Dedifferentiated amniotic fluid mesenchymal stem cell (primary cell): ENCODE measurements at regions not wholly inside any gene's neighbourhood (a gene's known extent, or its start where the extent isn't known, plus 50 kb on each side); places are given as distances from the start of the nearest gene placed in this dataset.
"Not testable (repeated sequence)": the region's sequence is repeated elsewhere in the genome, so short reads cannot be mapped to it uniquely, and the experiment has no call there.

Source experiments
- DNase-seq: peaks from one replicate; pipeline ENCODE4 v3.0.0-alpha.2; 2016; ENCODE audit errors: extremely low spot score

DNA sequence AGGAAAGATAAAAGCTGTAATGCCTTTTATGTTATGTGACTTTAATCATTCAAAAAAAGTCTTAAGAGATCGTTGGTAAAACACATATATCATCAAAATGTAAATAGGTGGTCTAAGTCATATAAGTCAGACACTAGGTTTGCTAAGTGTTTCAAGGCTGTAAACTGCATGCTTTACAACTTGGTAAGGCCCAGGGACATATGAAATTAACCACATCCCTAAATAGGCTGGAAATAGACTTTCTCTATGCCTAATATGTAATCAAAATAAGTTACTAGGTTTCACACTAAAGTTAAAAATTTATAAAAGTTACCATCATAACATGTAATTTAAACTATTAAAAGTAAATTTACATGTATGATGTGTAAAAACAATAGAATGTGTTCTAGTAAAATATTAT is 946.3 kb upstream of the LRATD1 start:
- no peak for DNase-seq

DNA sequence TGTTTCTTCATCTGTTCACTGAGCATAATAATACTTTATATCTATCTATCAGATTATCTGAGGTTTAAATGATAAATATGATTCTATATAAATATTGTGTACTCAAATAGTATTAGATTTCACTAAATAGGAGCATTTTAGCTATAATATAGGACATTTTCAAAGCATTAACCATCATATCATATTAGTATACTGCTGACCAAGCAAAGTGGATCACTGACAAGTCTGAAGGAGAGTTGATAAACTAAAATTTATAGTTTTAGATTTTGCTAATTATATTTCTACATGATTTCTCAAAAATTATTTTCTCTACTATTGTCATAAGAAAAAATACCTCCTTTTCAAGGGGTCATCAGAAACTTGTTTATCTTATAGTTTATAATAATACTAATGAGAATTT is 937.8 kb upstream of the LRATD1 start:
- no peak for DNase-seq

GRCh38 chr2:13696601-13697000 is 935.9 kb upstream of the LRATD1 start:
- no peak for DNase-seq

- DNase-seq = no peak
These were observed 933.7 kb upstream of the LRATD1 start for GRCh38 chr2:13698847-13699246.

GRCh38 chr2:13699939-13700338 is 932.6 kb upstream of the LRATD1 start:
- DNase-seq = not testable (repeated sequence)

GRCh38 chr2:13711154-13711553 is 921.4 kb upstream of the LRATD1 start:
- DNase-seq = no peak

DNA sequence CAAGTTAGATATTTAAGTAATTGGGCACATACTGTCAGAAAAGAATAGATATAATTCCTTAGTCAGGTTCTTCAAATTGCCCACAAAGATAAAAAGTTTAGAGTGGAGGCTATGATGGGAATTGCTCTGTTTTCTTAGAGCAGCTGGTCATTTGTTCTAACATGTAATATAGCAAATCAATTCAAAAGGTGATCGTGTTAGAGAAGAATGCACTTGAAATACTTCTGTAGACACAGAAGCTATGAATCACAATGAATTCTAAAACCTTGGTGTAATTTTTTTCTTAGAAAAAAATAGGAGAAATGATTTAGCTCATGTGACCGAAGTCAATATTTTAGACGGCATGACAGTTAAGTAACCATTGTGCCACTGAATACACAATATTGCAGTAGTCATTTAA is 918.1 kb upstream of the LRATD1 start:
- no peak for DNase-seq

- DNase-seq = no peak
These were observed 906.6 kb upstream of the LRATD1 start for GRCh38 chr2:13725945-13726344.

DNA sequence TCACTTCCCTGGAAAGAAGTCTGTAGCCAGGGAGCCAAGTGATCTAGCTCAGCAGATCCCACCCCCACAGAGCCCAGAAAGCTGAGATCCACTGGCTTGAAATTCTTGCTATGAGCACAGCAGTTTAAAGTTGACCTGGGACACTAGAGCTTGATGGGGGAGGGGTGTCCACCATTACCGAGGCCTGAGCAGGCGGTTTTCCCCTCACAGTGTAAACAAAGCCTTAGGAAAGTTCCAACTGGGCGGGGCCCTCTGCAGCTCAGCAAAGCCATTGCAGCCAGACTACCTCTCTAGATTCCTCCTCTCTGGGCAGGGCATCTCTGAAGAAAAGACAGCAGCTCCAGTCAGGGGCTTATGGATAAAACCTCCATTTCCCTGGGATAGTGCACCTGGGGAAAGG is 887.2 kb upstream of the LRATD1 start:
- DNase-seq = no peak

GRCh38 chr2:13751955-13752354 is 880.6 kb upstream of the LRATD1 start:
- no peak for DNase-seq

- no peak for DNase-seq
These were observed 874.1 kb upstream of the LRATD1 start for GRCh38 chr2:13758412-13758811.

DNA sequence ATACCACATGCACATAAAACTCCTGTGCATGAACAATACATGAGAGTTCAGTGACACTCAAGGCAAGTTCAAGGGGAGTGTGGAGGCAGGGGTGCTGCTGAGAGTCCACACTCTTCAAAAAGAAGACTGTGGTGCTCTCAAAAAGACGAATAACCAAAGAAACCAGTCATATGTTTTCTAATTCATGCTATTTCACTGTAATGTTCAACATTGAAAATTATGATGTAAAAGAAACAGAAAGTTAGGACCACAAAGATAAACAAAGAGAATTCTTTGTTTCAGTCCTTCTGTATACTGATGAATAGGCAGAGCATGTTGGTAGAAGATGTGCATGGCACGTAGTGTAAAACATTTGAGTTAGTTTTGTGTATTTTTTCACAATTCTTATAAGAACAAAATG is 864.2 kb upstream of the LRATD1 start:
- DNase-seq = no peak

DNA sequence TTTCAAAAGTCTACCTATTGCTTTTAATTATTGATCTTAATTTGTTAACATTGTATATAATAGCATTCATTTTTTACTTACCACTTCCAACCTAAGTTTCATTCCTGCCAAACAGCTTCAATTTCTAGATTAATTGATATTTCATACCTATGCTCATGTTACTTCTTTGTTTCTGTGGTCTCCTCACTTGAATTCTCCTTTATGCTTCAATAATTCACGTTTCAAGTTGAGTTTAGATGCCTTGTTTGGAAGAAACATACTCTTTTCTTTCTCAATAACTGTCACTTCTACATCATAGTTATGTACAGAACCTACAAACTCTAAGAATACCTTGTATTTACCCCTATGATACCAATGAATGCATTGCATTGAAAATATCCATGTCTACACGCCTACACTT is 862.2 kb upstream of the LRATD1 start:
- no peak for DNase-seq

- no peak for DNase-seq
These were observed 852.5 kb upstream of the LRATD1 start for GRCh38 chr2:13779996-13780395.

GRCh38 chr2:13791019-13791547 is 841.4 kb upstream of the LRATD1 start:
- no peak for DNase-seq

GRCh38 chr2:13806539-13806938 is 826.0 kb upstream of the LRATD1 start:
- DNase-seq = no peak

DNA sequence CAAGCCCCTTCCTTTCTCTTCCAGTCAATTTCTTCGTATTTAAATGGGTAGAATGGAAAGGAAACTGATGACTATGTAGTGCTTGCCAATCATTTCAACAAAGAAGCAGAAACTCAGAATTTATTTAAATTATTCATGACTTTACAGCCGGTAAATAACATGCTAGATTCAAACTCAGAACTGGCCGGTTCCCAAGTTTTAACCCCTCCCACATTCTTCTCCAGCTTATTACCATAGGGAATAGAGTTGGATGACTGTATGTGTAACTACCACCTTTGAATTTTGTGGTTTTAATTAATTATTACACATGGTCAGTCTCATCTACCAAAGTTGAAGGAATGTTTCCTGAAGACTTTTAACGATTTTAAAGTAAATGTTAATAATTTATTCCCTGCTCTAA is 819.3 kb upstream of the LRATD1 start:
- no peak for DNase-seq

DNA sequence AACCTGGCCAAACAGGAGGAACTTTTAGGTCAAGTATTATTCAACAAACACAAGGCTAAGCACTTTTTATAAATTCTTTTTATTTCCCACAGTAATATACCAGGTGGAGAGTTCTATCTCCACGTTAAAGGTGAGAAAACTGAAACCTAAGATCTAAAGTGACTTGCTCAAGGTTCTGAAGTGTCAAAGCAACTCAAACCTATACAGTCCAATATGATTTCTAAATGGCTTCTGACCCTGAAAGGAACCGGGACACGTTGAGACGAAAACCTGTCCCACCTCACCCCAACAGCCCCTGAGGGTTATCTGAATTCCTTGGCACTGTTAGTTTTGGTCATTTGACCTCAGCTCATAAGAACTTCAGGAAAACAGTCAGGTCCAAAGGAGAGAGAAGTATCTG is 814.5 kb upstream of the LRATD1 start:
- no peak for DNase-seq

- DNase-seq = no peak
These were observed 812.6 kb upstream of the LRATD1 start for GRCh38 chr2:13819896-13820295.

- DNase-seq = peak; percentile 50
These were observed 811.1 kb upstream of the LRATD1 start for GRCh38 chr2:13821255-13821880.

- no peak for DNase-seq
These were observed 810.2 kb upstream of the LRATD1 start for GRCh38 chr2:13822365-13822764.

- no peak for DNase-seq
These were observed 806.1 kb upstream of the LRATD1 start for GRCh38 chr2:13826314-13826853.

DNA sequence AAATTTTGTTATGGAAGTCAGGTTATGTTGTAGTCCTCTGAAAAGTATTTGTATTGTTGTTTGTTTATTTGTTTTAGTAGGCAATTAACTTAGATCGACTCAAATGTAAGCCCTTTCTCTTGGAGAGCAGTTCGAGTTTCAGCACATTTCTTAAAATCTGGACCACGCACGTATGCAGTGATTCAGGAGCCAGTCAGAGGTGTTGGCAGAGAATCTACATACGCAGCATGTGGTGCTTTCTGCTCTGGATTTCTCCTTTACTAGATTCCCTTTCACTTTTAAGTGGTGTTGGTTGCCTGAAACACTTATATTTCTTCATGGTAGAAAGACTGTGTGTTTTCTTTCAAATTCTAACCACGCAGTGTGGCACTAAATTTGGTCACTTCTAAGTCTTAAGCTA is 773.9 kb upstream of the LRATD1 start:
- DNase-seq = peak; percentile 25

- DNase-seq = not testable (repeated sequence)
These were observed 764.2 kb upstream of the LRATD1 start for GRCh38 chr2:13868275-13868674.
